RCC 7860 (cell line): ENCODE measurements at regions not wholly inside any gene's neighbourhood (a gene's known extent, or its start where the extent isn't known, plus 50 kb on each side); places are given as distances from the start of the nearest gene placed in this dataset.
A peak's percentile ranks its signal among the peaks of the same experiment; 100 is the strongest.
"Not testable (repeated sequence)": the region's sequence is repeated elsewhere in the genome, so short reads cannot be mapped to it uniquely, and the experiment has no call there.

ENCODE experiments used
- DNase-seq: peaks from one replicate; pipeline ENCODE4 v3.0.0-alpha.2; 2015; ENCODE audit warnings: low spot score
- FAIRE-seq: peaks from 2 replicates; lab custom pipeline; 2012; peaks lifted over from hg19 to GRCh38; lab: Jason Lieb, UNC

DNA sequence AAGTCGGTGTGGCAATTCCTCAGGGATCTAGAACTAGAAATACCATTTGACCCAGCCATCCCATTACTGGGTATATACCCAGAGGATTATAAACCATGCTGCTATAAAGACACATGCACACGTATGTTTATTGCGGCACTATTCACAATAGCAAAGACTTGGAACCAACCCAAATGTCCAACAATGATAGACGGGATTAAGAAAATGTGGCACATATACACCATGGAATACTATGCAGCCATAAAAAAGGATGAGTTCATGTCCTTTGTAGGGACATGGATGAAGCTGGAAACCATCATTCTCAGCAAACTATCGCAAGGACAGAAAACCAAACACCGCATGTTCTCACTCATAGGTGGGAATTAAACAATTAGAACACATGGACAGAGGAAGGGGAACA lies 80.6 kb upstream of the ST3GAL5 start:
- DNase-seq, FAIRE-seq: not testable (repeated sequence)

DNA sequence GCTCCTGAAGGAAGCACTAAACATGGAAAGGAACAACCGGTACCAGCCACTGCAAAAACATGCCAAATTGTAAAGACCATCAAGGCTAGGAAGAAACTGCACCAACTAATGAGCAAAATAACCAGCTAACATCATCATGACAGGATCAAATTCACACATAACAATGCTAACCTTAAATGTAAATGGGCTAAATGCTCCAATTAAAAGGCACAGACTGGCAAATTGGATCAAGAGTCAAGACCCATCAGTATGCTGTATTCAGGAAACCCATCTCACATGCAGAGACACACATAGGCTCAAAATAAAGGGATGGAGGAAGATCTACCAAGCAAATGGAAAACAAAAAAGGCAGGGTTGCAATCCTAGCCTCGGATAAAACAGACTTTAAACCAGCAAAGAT lies 77.0 kb upstream of the ST3GAL5 start:
- FAIRE-seq = not testable (repeated sequence)

DNA sequence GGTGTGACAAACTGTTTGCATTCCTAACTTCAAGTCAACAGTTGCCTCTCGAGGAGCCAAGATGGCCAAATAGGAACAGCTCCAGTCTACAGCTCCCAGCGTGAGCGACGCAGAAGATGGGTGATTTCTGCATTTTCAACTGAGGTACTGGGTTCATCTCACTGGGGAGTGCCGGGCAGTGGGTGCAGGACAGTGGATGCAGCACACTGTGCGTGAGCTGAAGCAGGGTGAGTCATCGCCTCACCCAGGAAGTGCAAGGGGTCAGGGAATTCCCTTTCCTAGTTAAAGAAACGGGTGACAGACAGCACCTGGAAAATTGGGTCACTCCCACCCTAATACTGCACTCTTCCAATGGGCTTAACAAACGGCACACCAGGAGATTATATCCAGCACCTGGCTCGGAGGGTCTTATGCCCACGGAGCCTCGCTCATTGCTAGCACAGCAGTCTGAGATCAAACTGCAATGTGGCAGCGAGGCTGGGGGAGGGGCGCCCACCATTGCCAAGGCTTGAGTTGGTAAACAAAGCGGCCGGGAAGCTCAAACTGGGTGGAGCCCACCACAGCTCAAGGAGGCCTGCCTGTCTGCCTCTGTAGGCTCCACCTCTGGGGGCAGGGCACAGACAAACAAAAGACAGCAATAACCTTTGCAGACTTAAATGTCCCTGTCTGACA lies 75.1 kb upstream of the ST3GAL5 start:
- FAIRE-seq = not testable (repeated sequence)

More for the DNA sequence above, 77.0 kb upstream of the ST3GAL5 start:
- DNase-seq = not testable (repeated sequence)

DNA sequence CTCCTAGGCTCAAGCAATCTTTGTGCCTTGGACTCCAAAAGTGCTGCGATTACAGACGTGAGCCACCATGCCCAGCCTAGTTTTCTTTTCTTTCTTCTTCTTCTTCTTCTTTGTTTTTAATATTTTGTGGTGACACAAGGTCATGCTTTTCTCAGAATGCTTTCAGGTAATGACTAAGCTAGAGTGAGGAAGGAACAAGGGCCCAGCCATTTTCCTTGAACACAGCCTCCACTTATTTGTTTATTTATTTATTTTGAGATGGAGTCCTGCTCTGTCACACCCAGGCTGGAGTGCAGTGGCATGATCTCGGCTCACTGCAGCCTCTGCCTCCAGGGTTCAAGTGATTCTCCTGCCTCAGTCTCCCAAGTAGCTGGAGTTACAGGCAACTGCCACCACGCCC lies 74.3 kb upstream of the ST3GAL5 start:
- no peak for FAIRE-seq

More for the DNA sequence above, 75.1 kb upstream of the ST3GAL5 start:
- peak; percentile 24 for DNase-seq

DNA sequence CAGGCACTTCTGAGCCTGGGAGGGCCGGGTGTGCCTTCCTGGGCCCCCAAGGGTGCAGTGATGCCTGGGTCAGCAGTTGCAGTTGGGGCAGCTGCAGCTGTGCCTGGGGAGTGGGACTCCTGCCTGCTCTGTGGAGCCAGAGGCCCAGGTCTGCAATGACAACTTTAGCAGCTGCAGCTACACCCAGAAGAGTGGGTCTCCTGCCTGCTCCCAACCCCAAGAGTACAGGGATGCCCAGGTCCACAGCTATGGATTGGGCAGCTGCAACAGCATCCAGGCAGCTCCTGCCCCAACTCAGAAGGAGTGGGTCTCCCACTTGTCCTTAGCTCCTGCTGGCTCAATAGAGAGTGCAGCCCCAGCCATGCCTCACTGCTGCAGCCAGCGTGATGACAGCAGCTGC lies 73.0 kb upstream of the ST3GAL5 start:
- FAIRE-seq = no peak

More for the DNA sequence above, 74.3 kb upstream of the ST3GAL5 start:
- DNase-seq = no peak

DNA sequence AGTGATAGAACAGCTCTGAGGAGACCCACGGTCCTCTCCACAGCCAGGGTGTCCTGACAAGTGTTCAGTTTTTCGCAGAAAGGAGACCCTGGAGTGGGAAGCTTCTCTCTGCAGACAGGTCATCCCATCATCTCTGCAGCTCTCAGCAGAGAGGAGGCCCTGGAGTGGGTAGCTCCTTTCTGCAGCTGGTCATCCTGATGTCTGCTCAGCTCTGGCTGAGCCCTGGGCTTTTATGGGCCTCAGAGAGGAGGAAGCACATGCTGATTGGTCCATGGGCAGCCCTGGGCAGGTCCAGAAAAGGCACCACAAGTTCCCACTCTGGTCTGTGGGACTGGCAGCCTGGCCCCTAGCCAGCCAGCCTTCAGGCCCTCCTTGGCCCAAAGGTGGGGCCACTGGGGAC lies 72.3 kb upstream of the ST3GAL5 start:
- FAIRE-seq (no peak), DNase-seq (no peak)

More for the DNA sequence above, 73.0 kb upstream of the ST3GAL5 start:
- no peak for DNase-seq

DNA sequence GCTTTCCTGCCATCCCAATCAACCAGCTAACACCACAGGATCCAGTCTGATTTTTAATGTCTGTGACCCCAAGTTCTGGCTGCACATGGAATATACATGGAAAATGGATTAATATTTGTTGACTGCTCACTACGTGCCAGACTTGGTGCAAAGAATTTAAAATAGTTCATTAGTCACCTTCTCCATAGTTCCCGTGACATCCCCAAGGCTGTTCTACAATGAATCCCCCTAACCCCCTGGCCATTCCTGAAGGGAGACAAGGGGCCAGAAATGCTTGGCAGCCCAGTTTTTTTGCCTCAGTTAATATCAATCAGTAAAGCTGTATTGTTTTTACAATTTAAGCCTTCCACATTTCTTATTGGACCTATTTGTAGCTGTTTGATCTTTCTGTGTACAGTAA lies 71.0 kb upstream of the ST3GAL5 start:
- FAIRE-seq (no peak), DNase-seq (no peak)

DNA sequence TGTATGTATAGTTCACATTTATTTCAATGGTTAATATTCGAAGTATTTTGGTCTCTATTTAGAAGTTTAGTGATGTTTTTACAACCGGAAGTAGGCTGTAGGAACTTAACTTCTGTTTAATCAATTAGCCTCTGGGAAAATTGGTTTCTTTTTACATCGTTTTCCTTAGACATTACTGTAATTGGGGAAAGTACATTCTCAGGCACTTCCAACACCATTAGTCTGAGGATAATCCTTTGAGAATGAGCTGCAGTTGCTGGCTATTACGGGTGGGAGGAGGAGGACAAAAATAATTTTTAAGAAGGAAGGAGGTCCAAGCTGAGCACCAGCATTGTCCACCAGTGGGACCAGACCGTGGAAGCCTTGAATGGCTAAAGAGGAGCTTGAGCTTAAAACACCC lies 70.4 kb upstream of the ST3GAL5 start:
- FAIRE-seq (no peak), DNase-seq (no peak)

DNA sequence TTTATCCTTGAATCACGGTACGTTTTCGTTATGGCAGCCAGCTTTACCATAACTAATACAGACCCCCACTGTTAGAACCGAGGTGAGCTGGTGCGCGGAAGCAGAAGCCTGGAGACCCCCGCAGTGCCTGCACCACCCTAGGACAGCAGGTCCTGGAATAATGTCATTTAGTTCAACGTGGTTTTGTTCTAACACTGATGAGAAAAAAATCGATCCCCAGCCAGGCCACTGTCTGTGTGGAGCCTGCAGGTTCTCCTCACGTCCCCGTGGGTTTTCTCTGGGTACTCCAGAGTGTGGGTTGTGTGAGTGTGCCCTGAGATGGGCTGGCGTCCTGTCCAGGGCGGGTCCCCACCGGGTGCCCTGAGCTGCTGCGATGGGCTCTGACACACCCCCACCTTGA lies 69.9 kb upstream of the ST3GAL5 start:
- FAIRE-seq (no peak), DNase-seq (no peak)

DNA sequence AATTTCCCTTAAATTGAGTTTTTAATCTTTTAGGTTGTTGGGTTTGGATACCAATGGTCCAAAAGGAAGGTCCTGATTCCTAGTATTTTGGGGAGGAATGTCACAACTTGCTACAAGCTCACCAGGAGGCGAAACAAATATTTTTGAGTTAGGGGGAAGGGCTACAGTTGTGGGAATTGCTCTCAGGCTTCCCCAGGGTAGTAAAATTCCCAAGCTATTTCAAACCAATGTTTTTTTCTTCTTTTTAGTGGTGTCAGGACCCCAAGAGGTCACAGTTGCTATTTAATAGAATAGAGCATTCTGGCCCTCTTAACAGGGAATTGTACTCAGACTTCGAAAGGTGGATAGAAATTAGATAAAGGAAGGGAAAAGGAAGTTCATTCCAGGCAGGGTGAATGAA lies 68.5 kb upstream of the ST3GAL5 start:
- FAIRE-seq (no peak), DNase-seq (no peak)

DNA sequence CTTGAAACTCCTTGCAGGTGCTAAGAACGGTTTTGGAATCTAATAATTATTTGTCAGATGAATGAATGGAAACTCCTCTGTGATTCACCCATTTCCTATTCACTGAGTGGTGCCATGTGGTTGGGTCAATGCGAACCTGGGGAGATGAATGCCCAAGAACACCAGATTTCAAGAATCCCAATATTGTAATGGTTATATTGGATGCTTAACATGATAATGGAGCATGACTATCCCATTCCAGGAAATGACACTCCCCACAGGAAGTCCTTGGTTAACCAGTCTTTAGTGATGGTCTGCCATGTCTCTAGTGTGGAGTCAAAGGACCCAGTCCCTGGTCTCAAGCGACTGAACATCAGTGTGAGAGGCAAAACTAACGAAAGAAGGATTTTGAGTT lies 67.9 kb upstream of the ST3GAL5 start:
- no peak for DNase-seq
- no peak for FAIRE-seq

DNA sequence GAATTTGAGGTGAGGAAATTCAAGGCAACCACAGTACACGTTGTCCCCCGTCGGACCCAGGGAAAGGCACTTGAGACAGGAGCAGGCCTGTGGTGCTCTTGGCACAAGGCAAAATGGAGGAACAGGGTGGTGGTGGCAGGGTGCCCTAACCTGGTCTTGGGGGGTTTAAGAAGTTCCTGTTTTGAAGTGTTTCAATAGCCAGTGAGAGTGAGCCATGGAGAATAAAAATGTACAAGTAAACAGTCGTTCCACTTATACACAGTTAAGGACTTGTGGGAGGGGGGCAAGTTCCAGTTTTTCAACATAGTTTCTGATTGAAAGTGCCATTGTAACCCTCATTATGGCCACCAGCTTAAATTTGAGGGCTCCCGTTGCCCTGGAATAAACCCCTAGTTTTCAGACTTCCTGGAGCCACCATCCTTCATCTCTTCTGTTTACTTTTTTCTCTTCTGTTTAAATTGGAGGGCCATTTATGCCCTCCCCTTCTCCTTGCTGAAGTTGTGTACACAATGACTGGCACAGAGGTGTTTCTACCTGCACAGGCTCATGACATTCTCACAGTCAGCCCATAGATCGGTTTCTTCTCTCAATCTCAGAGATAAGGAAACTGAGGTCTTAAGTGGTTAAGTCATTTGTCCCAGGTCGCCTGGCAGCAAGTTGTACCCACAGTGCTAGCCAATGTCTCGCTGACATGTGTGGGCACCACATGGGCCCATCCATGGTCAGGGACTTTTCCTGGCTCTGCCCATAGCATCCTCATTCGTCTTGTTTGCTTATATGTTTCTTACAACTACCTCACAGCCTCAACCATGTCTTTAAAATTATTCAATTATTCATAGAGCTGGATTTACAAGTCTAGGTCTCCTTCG lies 66.0 kb upstream of the ST3GAL5 start:
- DNase-seq (no peak), FAIRE-seq (no peak)

DNA sequence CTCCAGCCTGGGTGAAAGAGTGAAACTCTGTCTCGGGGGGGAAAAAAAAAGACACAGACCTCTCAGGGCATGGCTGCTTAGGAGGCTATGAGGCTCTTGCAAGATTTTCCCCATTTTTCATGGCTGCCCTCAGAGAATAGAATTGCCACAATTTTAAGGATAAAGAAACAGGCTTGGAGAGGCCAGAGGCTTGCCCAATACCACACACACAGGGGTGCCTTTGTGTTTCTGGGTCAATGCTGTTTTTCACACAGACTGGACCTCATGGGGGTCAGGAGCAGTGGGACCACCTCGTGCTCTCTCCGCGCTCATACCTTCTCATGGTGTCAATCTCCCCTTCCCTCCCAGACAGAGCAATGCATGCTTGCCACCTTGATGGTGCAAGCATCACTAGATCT lies 65.4 kb upstream of the ST3GAL5 start:
- DNase-seq = no peak
- no peak for FAIRE-seq

DNA sequence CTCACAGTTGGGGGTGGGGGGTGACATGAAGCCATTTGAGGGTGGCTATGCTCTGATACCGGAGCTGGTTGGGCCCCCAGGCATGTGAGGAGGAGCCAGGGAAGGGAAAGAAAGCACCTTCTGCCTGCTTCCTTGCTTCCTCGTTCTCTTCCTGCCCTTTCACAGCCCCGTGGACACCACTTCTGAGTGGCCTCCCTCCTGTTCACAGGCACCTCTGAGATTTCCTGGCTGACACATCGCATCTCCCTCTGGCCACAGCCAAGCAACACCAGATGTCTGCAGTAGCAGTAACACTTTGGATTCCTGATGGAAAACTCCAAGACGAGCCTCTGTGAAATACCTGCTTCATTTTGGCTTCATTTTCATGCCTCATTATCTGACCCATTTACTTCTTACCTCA lies 64.7 kb upstream of the ST3GAL5 start:
- no peak for FAIRE-seq
- DNase-seq = no peak

DNA sequence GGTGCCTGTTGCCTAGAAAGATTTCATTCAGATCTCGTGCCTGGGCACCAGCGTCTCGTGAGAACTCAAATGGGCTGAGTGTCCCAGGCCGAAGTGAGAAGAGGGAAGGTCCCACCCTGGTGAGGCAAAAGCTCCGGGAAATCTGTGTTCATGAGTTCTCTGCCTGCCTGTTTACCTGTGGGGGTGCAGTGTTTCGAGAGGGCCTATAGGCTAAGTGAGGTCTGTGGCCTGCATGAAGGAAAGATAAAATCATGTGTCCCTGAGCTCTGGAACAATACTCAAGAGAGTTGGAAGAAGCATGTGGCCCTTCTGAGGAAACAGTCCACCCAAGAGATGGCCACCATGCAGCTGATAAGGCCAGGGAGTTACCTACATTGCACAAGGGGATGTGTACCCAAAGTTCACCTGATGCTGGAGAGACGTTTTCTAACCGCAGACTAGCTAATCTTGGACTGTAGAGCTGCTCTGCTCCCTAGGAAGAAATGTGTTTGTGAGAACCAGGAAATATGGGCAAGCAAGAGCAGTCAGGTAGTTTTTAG lies 63.5 kb upstream of the ST3GAL5 start:
- no peak for FAIRE-seq

DNA sequence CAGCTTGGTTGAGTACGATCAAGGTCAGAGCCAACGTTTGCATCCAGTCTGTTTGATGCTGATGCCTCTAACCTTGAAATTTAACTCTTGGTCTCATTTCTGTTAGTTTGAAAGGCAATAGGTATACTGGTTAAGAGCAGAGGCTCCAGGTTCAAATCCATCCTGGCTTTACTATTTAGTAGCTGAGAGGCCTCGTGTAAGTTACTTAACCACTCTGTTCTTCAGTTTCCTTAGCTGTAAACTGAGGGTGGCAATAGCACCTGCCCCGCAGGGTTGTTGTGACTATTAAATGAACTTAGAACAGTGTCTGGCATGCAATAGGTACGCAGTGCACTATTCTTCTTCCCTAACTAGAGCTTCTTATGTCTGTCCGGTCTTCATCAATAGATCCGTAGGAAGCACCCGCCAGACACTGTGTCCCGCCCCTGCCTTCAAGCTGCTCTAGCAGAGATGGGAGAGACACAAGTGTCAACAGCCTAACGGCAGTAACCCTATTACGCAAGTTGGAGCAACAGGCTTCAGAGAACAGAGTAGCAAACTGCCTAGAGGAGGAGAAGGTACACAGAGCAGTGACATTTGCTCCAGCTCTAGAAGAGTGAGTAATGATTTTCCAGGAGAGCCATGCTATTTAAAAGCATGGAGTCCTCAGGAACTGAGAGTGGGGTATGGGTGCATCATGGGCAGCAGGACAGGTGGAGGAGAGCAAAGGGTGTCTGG lies 62.7 kb upstream of the ST3GAL5 start:
- FAIRE-seq = no peak
- no peak for DNase-seq

More for the DNA sequence above, 63.5 kb upstream of the ST3GAL5 start:
- DNase-seq = no peak

DNA sequence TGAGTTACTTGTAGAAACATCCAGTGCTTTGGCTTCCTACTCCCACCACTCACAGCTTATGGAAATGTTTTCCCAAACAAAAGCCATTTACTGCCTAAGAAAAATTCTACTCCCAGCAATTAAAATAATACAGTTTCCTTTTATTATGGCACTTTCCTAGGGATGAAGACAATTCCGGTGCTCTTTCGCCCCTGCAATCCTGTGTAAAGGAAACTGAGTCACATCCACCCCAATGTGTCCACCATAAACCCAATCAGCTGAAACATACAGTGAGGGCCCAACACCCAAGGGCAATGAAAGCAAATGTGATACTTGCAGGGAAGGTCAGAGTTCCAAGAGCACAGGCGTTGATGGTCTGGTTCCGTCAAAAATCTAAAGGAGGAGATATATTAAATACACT lies 62.0 kb upstream of the ST3GAL5 start:
- DNase-seq (no peak), FAIRE-seq (no peak)

DNA sequence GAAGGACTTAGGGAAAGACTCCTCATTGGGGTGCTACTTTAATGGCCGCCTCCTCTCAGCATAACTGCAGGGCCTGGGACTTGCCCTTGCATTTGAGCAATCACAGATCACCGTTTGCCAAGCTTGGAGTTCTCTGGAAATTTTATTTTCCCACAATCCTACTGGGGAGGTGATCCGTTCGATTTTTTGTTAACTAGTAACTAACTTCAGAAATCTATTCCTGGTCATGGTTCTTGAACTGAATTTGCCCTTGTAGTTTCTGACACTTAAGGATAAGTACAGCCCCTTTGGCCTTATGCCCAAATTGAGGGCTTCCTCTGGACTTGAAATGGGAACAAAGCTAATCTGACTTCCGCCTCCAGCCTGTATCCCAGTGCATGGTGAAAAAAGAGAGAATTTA lies 60.5 kb upstream of the ST3GAL5 start:
- FAIRE-seq (no peak), DNase-seq (no peak)

DNA sequence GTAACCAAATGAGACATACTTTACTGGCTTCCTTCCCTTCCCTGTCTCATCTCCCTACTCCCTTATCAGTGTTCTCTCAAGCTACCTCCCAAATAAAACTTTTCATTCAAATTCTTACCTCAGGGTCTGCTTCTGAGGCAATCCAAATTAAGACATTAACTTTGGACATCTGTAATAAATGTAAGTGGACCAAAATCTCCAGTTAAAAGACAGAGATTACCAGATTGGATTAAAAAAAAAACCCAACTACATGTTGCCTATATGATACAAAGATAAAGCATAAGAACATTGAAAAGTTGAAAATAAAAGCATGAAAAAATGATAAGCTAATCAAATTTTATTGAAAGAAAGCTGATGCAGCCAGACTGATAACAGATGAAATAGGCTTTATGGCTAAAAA lies 58.8 kb upstream of the ST3GAL5 start:
- DNase-seq (no peak), FAIRE-seq (no peak)

DNA sequence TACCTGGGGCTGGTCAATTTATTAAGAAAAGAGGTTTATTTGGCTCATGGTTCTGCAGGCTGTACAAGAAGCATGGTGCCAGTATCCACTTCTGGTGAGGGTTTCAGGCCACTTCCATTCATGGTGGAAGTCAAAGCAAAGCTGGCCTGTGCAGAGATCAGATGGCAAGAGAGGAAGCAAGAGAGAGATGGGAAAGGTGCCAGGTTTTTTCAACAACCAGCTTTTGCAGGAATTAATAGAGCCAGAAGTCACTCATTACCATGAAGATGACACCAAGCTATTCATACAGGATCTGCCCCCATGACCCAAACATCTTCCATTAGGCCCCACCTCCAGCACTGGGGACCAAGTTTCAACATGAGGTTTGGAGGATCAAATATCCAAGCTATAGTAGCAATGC lies 56.8 kb upstream of the ST3GAL5 start:
- FAIRE-seq = no peak
- DNase-seq = no peak

DNA sequence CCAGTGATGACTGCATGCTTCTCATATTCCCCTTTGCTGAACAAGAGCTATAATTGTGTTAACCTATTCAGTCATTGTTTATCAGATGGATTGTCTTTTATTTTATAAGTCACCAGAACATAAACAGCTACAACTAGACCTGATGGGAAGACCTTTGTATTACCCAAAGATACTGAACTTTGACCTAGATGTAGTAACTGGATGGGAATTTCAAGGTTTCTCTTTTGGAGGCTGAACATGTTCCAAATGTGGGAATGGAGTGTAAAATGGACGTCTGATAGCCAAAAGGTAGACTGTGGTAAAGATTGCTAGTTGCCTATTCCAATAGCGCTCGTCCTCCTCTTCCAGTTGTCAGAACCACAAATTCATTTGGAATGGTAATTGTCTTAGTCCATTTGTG lies 56.4 kb upstream of the ST3GAL5 start:
- DNase-seq (no peak), FAIRE-seq (no peak)
